ENCODE measurements at regions not wholly inside any gene's neighbourhood (a gene's known extent, or its start where the extent isn't known, plus 50 kb on each side); places are given as distances from the start of the nearest gene placed in this dataset.

DNA sequence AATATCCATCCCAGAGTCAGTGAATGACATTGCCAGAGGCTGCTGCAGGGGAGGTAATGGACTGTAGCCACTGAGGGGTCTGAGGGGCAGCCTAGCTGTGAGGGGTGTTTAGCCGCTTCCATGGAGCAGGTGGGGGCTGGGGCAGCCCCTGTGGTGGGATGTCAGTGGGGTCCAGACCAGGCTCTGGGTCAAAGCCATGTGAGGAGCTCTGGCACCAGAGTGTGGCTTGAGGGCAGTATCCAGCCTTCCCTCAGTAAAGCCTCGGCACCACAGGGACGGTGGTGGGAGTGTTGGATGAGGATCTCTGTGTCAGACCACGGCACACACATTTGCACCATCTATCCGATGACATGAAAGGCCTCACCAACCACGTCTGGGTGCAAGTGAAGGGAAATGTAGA, 85.0 kb downstream of the INHBB start:
- TF ChIP-seq CHD2 (IDR thresholded peaks at IDR 0.05; ENCODE audit: low read depth, low read length) (no peak), POLR2A (conservative IDR thresholded peaks at IDR 0.05) (no peak), RAD21 (CRISPR knock-in tag; conservative IDR thresholded peaks at IDR 0.05 in 1 of 2, IDR thresholded peaks at IDR 0.05 in 1 of 2) (no peak), POLR2AphosphoS2 (IDR thresholded peaks at IDR 0.05; ENCODE audit: low read length) (no peak), ZEB2 (IDR thresholded peaks at IDR 0.05) (no peak), SAP30 (IDR thresholded peaks at IDR 0.05; ENCODE audit: borderline replicate concordance, insufficient read depth, low read depth, low read length, poor library complexity, severe bottlenecking) (no peak), EZH2 (IDR thresholded peaks at IDR 0.05; ENCODE audit: borderline replicate concordance, low read depth, low read length) (no peak), TEAD1 (CRISPR knock-in tag; IDR thresholded peaks at IDR 0.05) (no peak), ZBED1 (IDR thresholded peaks at IDR 0.05) (no peak), ZNF436 (CRISPR knock-in tag; IDR thresholded peaks at IDR 0.05) (no peak)
- TF ChIP-seq, protein P1, sequence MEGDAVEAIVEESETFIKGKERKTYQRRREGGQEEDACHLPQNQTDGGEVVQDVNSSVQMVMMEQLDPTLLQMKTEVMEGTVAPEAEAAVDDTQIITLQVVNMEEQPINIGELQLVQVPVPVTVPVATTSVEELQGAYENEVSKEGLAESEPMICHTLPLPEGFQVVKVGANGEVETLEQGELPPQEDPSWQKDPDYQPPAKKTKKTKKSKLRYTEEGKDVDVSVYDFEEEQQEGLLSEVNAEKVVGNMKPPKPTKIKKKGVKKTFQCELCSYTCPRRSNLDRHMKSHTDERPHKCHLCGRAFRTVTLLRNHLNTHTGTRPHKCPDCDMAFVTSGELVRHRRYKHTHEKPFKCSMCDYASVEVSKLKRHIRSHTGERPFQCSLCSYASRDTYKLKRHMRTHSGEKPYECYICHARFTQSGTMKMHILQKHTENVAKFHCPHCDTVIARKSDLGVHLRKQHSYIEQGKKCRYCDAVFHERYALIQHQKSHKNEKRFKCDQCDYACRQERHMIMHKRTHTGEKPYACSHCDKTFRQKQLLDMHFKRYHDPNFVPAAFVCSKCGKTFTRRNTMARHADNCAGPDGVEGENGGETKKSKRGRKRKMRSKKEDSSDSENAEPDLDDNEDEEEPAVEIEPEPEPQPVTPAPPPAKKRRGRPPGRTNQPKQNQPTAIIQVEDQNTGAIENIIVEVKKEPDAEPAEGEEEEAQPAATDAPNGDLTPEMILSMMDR (IDR thresholded peaks at IDR 0.05 in 2 of 3, conservative IDR thresholded peaks at IDR 0.05 in 1 of 3; ENCODE audit: insufficient read depth in 2 of 3, low read depth in 1 of 3, low read length in 3 of 3), result no peak
- TF ChIP-seq, protein P2, sequence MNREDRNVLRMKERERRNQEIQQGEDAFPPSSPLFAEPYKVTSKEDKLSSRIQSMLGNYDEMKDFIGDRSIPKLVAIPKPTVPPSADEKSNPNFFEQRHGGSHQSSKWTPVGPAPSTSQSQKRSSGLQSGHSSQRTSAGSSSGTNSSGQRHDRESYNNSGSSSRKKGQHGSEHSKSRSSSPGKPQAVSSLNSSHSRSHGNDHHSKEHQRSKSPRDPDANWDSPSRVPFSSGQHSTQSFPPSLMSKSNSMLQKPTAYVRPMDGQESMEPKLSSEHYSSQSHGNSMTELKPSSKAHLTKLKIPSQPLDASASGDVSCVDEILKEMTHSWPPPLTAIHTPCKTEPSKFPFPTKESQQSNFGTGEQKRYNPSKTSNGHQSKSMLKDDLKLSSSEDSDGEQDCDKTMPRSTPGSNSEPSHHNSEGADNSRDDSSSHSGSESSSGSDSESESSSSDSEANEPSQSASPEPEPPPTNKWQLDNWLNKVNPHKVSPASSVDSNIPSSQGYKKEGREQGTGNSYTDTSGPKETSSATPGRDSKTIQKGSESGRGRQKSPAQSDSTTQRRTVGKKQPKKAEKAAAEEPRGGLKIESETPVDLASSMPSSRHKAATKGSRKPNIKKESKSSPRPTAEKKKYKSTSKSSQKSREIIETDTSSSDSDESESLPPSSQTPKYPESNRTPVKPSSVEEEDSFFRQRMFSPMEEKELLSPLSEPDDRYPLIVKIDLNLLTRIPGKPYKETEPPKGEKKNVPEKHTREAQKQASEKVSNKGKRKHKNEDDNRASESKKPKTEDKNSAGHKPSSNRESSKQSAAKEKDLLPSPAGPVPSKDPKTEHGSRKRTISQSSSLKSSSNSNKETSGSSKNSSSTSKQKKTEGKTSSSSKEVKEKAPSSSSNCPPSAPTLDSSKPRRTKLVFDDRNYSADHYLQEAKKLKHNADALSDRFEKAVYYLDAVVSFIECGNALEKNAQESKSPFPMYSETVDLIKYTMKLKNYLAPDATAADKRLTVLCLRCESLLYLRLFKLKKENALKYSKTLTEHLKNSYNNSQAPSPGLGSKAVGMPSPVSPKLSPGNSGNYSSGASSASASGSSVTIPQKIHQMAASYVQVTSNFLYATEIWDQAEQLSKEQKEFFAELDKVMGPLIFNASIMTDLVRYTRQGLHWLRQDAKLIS (CRISPR knock-in tag; IDR thresholded peaks at IDR 0.05), result no peak
- TF ChIP-seq, protein P3, sequence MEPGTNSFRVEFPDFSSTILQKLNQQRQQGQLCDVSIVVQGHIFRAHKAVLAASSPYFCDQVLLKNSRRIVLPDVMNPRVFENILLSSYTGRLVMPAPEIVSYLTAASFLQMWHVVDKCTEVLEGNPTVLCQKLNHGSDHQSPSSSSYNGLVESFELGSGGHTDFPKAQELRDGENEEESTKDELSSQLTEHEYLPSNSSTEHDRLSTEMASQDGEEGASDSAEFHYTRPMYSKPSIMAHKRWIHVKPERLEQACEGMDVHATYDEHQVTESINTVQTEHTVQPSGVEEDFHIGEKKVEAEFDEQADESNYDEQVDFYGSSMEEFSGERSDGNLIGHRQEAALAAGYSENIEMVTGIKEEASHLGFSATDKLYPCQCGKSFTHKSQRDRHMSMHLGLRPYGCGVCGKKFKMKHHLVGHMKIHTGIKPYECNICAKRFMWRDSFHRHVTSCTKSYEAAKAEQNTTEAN (CRISPR knock-in tag; IDR thresholded peaks at IDR 0.05), result no peak
